ENCODE measurements at regions not wholly inside any gene's neighbourhood (a gene's known extent, or its start where the extent isn't known, plus 50 kb on each side); places are given as distances from the start of the nearest gene placed in this dataset.

DNA sequence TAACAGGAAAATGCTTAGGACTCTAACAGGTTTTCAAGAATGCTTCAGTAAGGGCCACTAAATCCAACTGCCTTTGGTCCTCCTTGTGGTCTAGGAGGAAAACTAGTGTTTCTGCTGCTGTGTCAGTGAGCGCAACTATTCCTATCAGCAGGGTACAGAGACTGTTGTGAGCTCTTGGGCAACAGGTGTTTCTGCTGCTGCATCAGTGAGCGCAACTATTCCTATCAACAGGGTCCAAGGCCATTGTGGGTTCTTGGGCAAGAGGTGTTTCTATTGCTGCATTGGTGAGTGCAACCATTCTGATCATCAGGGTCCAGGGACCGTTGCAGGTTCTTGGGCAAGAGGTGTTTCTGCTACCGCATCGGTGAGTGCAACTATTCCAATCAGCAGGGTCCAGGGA, 256.3 kb downstream of the CDH10 start:
- no peak for DNase-seq (ENCODE audit: low read depth in 2 of 2)
- TF ChIP-seq, protein P1, sequence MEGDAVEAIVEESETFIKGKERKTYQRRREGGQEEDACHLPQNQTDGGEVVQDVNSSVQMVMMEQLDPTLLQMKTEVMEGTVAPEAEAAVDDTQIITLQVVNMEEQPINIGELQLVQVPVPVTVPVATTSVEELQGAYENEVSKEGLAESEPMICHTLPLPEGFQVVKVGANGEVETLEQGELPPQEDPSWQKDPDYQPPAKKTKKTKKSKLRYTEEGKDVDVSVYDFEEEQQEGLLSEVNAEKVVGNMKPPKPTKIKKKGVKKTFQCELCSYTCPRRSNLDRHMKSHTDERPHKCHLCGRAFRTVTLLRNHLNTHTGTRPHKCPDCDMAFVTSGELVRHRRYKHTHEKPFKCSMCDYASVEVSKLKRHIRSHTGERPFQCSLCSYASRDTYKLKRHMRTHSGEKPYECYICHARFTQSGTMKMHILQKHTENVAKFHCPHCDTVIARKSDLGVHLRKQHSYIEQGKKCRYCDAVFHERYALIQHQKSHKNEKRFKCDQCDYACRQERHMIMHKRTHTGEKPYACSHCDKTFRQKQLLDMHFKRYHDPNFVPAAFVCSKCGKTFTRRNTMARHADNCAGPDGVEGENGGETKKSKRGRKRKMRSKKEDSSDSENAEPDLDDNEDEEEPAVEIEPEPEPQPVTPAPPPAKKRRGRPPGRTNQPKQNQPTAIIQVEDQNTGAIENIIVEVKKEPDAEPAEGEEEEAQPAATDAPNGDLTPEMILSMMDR (IDR thresholded peaks at IDR 0.05; ENCODE audit: low read depth, low read length): no peak
- H3K4me3 ChIP-seq (replicated peaks in 1 of 2; ENCODE audit: low read depth in 2 of 2, low read length in 2 of 2): no peak overlapping the region

DNA sequence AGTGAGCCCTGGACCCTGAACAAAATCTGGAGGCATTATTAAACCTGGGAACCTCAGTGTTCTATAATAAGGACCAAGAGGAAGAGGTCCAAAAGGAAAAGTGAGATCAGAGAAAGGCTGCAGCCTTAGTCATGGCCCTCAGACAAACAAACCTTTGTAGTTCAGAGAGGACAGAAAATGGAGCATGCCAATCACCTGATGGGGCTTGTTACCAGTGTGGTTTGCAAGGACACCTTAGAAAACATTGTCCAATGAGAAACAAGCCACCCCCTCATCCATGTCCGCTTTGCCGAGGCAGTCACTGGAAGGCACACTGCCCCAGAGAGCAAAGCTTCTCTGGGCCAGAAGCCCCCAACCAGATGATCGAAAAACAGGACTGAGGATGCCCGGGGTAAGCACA, 254.8 kb downstream of the CDH10 start:
- DNase-seq (ENCODE audit: low read depth in 2 of 2): no peak
- TF ChIP-seq, protein P1 (IDR thresholded peaks at IDR 0.05; ENCODE audit: low read depth, low read length): no peak
- H3K4me3 ChIP-seq (replicated peaks in 1 of 2; ENCODE audit: low read depth in 2 of 2, low read length in 2 of 2): no peak overlapping the region

DNA sequence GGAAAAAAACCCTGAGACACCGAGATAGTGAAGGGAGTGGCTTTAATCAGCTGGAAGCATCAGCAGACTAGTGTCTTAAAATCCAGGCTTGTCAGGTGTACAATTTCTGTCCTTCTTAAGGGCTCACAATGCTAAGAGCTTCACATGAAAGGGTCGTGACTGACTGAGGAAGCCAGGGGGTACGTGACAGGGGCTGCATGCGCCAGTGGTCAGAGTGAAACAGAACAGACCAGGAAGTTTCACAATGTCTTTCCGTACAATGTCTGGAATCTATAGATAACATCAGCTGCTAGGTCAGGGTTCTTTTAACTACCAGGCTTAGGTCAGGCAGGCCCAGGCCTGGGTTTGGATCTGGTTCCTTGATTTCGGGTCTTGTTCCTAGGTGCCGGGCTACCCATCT, 253.0 kb downstream of the CDH10 start:
- TF ChIP-seq, protein P1 (IDR thresholded peaks at IDR 0.05; ENCODE audit: low read depth, low read length): no peak
- DNase-seq (ENCODE audit: low read depth in 2 of 2): no peak
- no peak overlapping the region for H3K4me3 ChIP-seq (replicated peaks in 1 of 2; ENCODE audit: low read depth in 2 of 2, low read length in 2 of 2)

DNA sequence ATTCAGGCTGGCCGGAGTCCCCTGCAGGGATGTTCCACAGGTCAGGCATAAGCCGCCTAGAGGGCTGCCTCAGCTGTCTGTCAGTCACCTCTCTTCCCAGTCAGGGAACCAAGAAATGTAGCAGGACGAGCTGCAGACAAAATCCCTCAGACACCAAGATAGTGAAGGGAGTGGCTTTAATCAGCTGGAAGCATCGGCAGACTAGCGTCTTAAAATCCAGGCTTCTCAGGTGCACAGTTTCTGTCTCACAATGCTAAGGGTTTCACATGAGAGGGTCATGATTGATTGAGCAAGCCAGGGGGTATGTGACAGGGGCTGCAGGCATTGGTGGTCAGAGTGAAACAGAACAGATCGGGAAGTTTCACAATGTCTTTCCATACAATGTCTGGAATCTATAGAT, 247.2 kb downstream of the CDH10 start:
- no peak for DNase-seq (ENCODE audit: low read depth in 2 of 2)
- TF ChIP-seq, protein P1 (IDR thresholded peaks at IDR 0.05; ENCODE audit: low read depth, low read length): no peak
- no peak overlapping the region for H3K4me3 ChIP-seq (replicated peaks in 1 of 2; ENCODE audit: low read depth in 2 of 2, low read length in 2 of 2)

DNA sequence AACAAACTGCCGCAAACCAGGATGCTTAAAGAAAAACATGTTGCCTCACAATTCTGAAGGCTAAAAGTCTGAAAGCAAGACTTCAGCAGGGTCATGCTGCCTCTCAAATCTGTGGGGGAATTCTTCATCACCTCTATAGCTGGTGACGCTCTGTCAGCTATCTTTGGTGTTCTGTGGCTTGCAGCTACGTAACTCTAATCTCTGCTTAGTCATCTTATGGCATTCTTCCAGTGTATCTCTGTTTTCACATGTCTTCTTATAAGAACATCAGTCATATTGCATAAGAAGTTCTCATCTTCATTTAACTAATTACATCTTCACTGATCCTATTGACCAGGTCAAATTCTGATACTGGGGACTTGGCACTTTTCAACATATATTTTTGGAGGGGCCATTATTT, 243.0 kb downstream of the CDH10 start:
- peak; percentile 1 to 13 for DNase-seq (ENCODE audit: low read depth in 2 of 2)
- TF ChIP-seq, protein P1 (IDR thresholded peaks at IDR 0.05; ENCODE audit: low read depth, low read length): no peak
- no peak overlapping the region for H3K4me3 ChIP-seq (replicated peaks in 1 of 2; ENCODE audit: low read depth in 2 of 2, low read length in 2 of 2)

DNA sequence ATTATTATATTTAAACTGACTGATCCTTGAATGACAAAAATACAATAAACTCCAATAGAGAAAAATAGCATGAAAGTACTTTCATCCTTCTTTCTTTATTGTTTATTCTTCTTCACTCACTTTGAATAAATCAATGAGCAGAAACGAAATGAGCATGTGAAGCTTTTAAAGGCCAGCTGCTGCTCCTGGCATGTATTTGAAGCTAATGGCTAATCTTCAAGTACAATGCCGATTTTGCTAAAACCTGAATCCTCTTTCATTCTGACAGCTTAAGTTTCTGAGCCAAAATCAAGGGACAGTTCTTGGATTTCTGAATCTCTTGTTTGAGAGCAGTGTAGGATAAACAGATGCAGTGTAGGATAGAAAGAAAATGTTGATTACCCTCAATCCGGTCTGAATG, 237.3 kb downstream of the CDH10 start:
- no peak overlapping the region for H3K4me3 ChIP-seq (replicated peaks in 1 of 2; ENCODE audit: low read depth in 2 of 2, low read length in 2 of 2)
- DNase-seq (ENCODE audit: low read depth in 2 of 2): no peak
- TF ChIP-seq, protein P1 (IDR thresholded peaks at IDR 0.05; ENCODE audit: low read depth, low read length): no peak

DNA sequence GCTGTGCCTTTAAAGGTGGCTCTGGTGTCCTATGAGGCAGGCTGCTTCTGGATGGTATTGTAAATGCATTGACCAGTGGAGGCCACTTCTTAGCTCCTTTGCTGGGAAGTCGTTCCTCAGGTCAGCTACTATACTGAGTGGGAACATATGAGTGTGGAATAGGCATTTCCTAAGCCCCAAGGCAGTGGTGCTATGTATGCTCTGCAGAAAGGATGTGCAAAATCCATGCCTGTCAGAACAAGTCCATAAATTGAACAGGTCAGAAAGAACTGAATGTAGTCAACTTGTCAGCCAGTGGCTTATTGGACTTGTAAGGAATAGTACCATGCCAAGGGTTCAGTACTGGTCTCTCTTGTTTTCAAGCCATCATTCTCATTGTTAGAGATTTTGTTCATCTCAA, 216.4 kb downstream of the CDH10 start:
- DNase-seq (ENCODE audit: low read depth in 2 of 2): no peak
- H3K4me3 ChIP-seq (replicated peaks in 1 of 2; ENCODE audit: low read depth in 2 of 2, low read length in 2 of 2): no peak overlapping the region
- TF ChIP-seq, protein P1 (IDR thresholded peaks at IDR 0.05; ENCODE audit: low read depth, low read length): no peak

Measured in cardiac fibroblast (primary cell).